DND-41 (cell line): ENCODE measurements at regions not wholly inside any gene's neighbourhood (a gene's known extent, or its start where the extent isn't known, plus 50 kb on each side); places are given as distances from the start of the nearest gene placed in this dataset.

Experiments used
- EZH2 ChIP-seq: IDR thresholded peaks from 3 replicates; pipeline ENCODE4 v1.6.1; 2012; ENCODE audit warnings: borderline replicate concordance, low read depth, mild to moderate bottlenecking, moderate library complexity, low read length, inconsistent platforms; ENCODE audit not compliant: severe bottlenecking
- TF ChIP-seq, protein P1 (sequence below): IDR thresholded peaks from 2 replicates; pipeline ENCODE4 v1.5.1; 2012; ENCODE audit warnings: borderline replicate concordance, low read length, moderate library complexity, mild to moderate bottlenecking; ENCODE audit not compliant: poor library complexity, severe bottlenecking; ENCODE audit errors: extremely low read depth

GRCh38 chrX:4181782-4182407 lies 468.4 kb upstream of the PRKX start:
- TF ChIP-seq, protein P1, sequence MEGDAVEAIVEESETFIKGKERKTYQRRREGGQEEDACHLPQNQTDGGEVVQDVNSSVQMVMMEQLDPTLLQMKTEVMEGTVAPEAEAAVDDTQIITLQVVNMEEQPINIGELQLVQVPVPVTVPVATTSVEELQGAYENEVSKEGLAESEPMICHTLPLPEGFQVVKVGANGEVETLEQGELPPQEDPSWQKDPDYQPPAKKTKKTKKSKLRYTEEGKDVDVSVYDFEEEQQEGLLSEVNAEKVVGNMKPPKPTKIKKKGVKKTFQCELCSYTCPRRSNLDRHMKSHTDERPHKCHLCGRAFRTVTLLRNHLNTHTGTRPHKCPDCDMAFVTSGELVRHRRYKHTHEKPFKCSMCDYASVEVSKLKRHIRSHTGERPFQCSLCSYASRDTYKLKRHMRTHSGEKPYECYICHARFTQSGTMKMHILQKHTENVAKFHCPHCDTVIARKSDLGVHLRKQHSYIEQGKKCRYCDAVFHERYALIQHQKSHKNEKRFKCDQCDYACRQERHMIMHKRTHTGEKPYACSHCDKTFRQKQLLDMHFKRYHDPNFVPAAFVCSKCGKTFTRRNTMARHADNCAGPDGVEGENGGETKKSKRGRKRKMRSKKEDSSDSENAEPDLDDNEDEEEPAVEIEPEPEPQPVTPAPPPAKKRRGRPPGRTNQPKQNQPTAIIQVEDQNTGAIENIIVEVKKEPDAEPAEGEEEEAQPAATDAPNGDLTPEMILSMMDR = no peak
- TF ChIP-seq EZH2 = no peak
